A673 (cell line): ENCODE measurements at regions not wholly inside any gene's neighbourhood (a gene's known extent, or its start where the extent isn't known, plus 50 kb on each side); places are given as distances from the start of the nearest gene placed in this dataset.

Experiments
- CTCF ChIP-seq: fragments of 300-800, 200-600 bp; sonication (generic); conservative IDR thresholded peaks from 2 replicates; pipeline ENCODE4 v1.5.1; 2017; ENCODE audit warnings: low read depth, mild to moderate bottlenecking, antibody characterized with exemption, low read length, moderate library complexity, mixed read lengths
- EZH2 ChIP-seq: fragments of 200-600 bp; sonication (generic); IDR thresholded peaks from 2 replicates; pipeline ENCODE4 v1.6.1; 2017; ENCODE audit warnings: borderline replicate concordance, low read depth, mild to moderate bottlenecking, mixed read lengths, antibody characterized with exemption, low read length; ENCODE audit not compliant: poor library complexity, severe bottlenecking

GRCh38 chr3:140754936-140755335, 77.1 kb downstream of the TRIM42 start:
- TF ChIP-seq CTCF (no peak), EZH2 (no peak)
